ENCODE measurements at regions not wholly inside any gene's neighbourhood (a gene's known extent, or its start where the extent isn't known, plus 50 kb on each side); places are given as distances from the start of the nearest gene placed in this dataset.

DNA sequence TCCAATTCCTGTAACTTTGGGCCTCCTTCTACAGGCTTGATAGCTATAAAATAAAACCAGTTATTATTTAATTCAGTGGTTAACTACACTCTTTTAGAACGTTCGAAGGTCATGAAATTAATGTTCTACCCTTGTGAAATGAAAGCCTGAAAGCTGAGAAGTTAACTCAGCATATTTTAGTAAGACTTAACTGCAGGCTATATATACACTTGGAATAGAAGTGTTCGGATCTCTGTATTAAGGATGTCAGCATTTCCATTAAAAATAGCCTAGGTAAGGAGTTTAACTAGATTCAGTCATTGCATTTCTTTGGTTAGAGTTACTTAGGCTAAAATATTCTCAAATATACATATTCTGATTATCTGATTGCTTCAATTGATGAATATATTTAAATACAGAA is 229.2 kb downstream of the MRPS30 start:
- no peak overlapping the region for H3K27ac ChIP-seq
- no peak for DNase-seq (ENCODE audit: extremely low spot score in 2 of 2)

DNA sequence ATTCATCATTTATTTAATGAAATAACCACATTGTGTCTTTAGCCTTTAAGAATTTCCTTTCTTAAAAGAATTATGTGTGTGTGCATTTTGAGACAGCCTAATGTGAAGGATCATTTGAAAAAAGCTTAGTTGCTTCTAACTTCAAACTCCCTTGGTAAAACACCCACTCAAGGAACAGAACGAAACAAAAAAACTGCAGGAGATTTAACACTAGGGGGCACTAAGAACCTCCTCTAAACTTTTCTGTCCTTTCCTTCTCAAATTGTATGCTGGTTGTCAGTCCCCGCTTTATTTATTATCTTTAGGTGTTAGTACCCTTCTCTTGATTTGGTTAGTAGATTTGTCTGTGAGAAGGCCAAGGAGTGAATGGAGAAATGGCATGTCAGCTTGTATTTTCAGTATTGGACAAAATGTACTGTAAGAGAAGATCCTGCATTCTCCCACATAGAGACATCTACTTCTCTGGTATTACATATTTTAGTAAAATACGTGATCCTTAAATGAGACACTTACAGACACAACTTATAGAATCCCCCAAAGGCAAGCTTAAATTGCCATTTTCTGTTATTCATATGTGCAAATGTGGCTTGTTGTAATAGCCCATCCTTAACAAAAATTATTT is 229.7 kb downstream of the MRPS30 start:
- intact Hi-C loops (cut with DNase I): no loop called here
- H3K4me3 ChIP-seq: no peak overlapping the region
- H3K27me3 ChIP-seq: no peaks in the 10 kb centered on the region
- H3K36me3 ChIP-seq: no peaks in the 10 kb centered on the region
- no peaks in the 10 kb centered on the region for H3K4me1 ChIP-seq
- H3K9me3 ChIP-seq: no peaks in the 10 kb centered on the region
- DNase-seq (ENCODE audit: extremely low spot score in 2 of 2): no peak
- TF ChIP-seq, protein P1, sequence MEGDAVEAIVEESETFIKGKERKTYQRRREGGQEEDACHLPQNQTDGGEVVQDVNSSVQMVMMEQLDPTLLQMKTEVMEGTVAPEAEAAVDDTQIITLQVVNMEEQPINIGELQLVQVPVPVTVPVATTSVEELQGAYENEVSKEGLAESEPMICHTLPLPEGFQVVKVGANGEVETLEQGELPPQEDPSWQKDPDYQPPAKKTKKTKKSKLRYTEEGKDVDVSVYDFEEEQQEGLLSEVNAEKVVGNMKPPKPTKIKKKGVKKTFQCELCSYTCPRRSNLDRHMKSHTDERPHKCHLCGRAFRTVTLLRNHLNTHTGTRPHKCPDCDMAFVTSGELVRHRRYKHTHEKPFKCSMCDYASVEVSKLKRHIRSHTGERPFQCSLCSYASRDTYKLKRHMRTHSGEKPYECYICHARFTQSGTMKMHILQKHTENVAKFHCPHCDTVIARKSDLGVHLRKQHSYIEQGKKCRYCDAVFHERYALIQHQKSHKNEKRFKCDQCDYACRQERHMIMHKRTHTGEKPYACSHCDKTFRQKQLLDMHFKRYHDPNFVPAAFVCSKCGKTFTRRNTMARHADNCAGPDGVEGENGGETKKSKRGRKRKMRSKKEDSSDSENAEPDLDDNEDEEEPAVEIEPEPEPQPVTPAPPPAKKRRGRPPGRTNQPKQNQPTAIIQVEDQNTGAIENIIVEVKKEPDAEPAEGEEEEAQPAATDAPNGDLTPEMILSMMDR (IDR thresholded peaks at IDR 0.05): no peak
- no peak for TF ChIP-seq POLR2AphosphoS5 (IDR thresholded peaks at IDR 0.05; ENCODE audit: insufficient read depth in 1 of 2, low read depth in 1 of 2)
- TF ChIP-seq POLR2A (IDR thresholded peaks at IDR 0.05): no peak
- H3K27ac ChIP-seq: no peak overlapping the region

More for the DNA sequence above, 229.2 kb downstream of the MRPS30 start:
- H3K4me1 ChIP-seq: no peaks in the 10 kb centered on the region
- no peaks in the 10 kb centered on the region for H3K9me3 ChIP-seq
- no peaks in the 10 kb centered on the region for H3K27me3 ChIP-seq
- no peaks in the 10 kb centered on the region for H3K36me3 ChIP-seq
- no peak for TF ChIP-seq POLR2AphosphoS5 (IDR thresholded peaks at IDR 0.05; ENCODE audit: insufficient read depth in 1 of 2, low read depth in 1 of 2)
- TF ChIP-seq, protein P1 (IDR thresholded peaks at IDR 0.05): no peak
- no peak for TF ChIP-seq POLR2A (IDR thresholded peaks at IDR 0.05)
- intact Hi-C loops (cut with DNase I): no loop called here
- H3K4me3 ChIP-seq: no peak overlapping the region

DNA sequence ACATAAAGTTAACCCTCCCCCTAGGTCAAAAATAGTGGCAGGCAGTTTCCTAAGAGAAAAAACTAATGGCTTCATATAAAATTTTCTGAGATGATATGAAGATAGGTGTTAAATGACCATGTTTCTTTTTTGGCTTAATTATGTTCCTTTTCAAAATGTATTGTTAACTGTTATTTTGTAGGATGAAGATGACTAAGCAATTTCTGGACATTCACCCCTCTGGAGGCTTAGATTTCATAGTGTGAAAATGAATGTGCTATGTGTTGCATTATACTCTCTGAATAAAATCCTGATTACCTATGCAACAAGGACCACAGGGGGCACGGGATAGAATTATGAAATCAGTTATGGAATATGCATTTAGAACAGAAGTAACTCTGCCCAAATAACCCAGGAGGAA is 233.5 kb downstream of the MRPS30 start:
- Histone ChIP-seq H3K36me3 (no peaks in the 10 kb centered on the region), H3K9me3 (no peaks in the 10 kb centered on the region), H3K27me3 (no peaks in the 10 kb centered on the region), H3K4me1 (no peaks in the 10 kb centered on the region), H3K27ac (no peak overlapping the region), H3K4me3 (no peak overlapping the region)
- TF ChIP-seq, protein P1 (IDR thresholded peaks at IDR 0.05): no peak
- TF ChIP-seq POLR2AphosphoS5 (IDR thresholded peaks at IDR 0.05; ENCODE audit: insufficient read depth in 1 of 2, low read depth in 1 of 2) (no peak), POLR2A (IDR thresholded peaks at IDR 0.05) (no peak)
- intact Hi-C loops (cut with DNase I): no loop called here
- no peak for DNase-seq (ENCODE audit: extremely low spot score in 2 of 2)

DNA sequence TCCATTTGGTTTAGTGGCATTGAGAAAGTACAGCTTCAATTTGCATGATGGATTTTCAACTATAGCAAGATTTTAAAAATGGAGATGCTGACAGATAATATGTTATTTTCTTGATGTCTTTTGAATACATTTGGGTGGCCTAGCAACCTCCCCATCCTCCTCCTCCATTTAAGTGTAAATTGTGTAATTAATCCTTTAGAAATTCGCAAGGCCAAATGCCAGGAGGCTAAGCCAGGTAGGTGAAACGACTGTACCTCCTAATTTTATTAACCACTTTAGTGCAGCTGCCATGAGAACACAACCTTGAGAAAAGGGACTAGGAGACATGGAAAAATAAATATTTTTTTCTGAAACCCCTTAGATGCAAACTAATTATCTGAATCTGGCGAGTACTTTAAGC is 248.8 kb downstream of the MRPS30 start:
- TF ChIP-seq POLR2A (IDR thresholded peaks at IDR 0.05) (no peak), POLR2AphosphoS5 (IDR thresholded peaks at IDR 0.05; ENCODE audit: insufficient read depth in 1 of 2, low read depth in 1 of 2) (no peak)
- TF ChIP-seq, protein P1 (IDR thresholded peaks at IDR 0.05): no peak
- Histone ChIP-seq H3K4me3 (no peak overlapping the region), H3K36me3 (no peaks in the 10 kb centered on the region), H3K27ac (no peak overlapping the region), H3K27me3 (no peaks in the 10 kb centered on the region), H3K9me3 (no peaks in the 10 kb centered on the region), H3K4me1 (no peaks in the 10 kb centered on the region)
- no peak for DNase-seq (ENCODE audit: extremely low spot score in 2 of 2)
- intact Hi-C loops (cut with DNase I): no loop called here

DNA sequence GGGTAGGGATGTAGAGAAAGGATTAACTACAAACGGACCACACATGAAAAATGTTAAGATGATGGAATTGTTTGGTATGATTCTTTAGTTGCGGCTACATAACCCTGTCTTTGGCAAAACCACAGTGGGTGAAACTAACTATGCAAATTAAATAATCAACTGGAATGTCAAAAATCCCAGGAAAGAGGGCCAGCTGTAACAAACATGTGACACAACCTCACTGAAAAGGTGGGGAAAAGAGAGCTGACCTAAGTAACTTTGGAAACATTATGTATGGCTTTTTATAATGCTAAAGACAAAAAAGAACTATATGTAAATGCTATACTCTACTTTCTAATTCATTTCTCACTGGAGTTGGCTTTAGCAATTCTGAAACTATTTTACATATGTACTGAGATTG is 252.0 kb downstream of the MRPS30 start:
- H3K36me3 ChIP-seq: no peaks in the 10 kb centered on the region
- no peaks in the 10 kb centered on the region for H3K9me3 ChIP-seq
- no peaks in the 10 kb centered on the region for H3K4me1 ChIP-seq
- no peak overlapping the region for H3K27ac ChIP-seq
- intact Hi-C loops (cut with DNase I): no loop called here
- TF ChIP-seq, protein P1 (IDR thresholded peaks at IDR 0.05): no peak
- no peak for TF ChIP-seq POLR2A (IDR thresholded peaks at IDR 0.05)
- no peak for TF ChIP-seq POLR2AphosphoS5 (IDR thresholded peaks at IDR 0.05; ENCODE audit: insufficient read depth in 1 of 2, low read depth in 1 of 2)
- no peak for DNase-seq (ENCODE audit: extremely low spot score in 2 of 2)
- H3K4me3 ChIP-seq: no peak overlapping the region
- no peaks in the 10 kb centered on the region for H3K27me3 ChIP-seq

Measured in vagina (tissue), 2 donors.